Neural cell (in vitro differentiated cells): ENCODE measurements at regions not wholly inside any gene's neighbourhood (a gene's known extent, or its start where the extent isn't known, plus 50 kb on each side); places are given as distances from the start of the nearest gene placed in this dataset.

Experiments used
- H2AFZ ChIP-seq: fragments of 200-600, 300-800 bp; sonication (generic), shearing (Covaris generic); 2 replicates; pipeline ENCODE4 v1.6.0; 2014; ENCODE audit warnings: low read depth, mild to moderate bottlenecking, antibody characterized with exemption, low read length, moderate library complexity
- H3F3A ChIP-seq: fragments of 200-600 bp; shearing (Covaris generic); 2 replicates; pipeline ENCODE4 v1.6.1; 2016; ENCODE audit warnings: mild to moderate bottlenecking, moderate library complexity, mixed read lengths, antibody characterized with exemption, low read length; ENCODE audit not compliant: insufficient read depth, poor library complexity, severe bottlenecking
- H3K27ac ChIP-seq: fragments of 200-600, 300-800 bp; sonication (generic), shearing (Covaris generic); 2 replicates; pipeline ENCODE4 v1.5.1; 2014; ENCODE audit warnings: mild to moderate bottlenecking, low read length, moderate library complexity
- H3K27me3 ChIP-seq: fragments of 300-800, 200-600 bp; sonication (generic), shearing (Covaris generic); 2 replicates; pipeline ENCODE4 v1.6.0; 2014; ENCODE audit warnings: mild to moderate bottlenecking, low read depth, low read length, moderate library complexity; ENCODE audit not compliant: insufficient read depth
- H3K36me3 ChIP-seq: fragments of 300-800, 200-600 bp; sonication (generic), shearing (Covaris generic); 2 replicates; pipeline ENCODE4 v1.5.1; 2014; ENCODE audit warnings: mild to moderate bottlenecking, antibody characterized with exemption, low read length, moderate library complexity; ENCODE audit not compliant: insufficient read depth
- H3K4me2 ChIP-seq: fragments of 300-800, 200-600 bp; sonication (generic), shearing (Covaris generic); 2 replicates; pipeline ENCODE4 v1.6.0; 2014; ENCODE audit warnings: mild to moderate bottlenecking, low read length
- H3K4me3 ChIP-seq: fragments of 300-800, 200-600 bp; sonication (generic), shearing (Covaris generic); 2 replicates; pipeline ENCODE4 v1.5.1; 2014; ENCODE audit warnings: mild to moderate bottlenecking, low read length, moderate library complexity
- H3K79me2 ChIP-seq: fragments of 200-600 bp; shearing (Covaris generic); replicated peaks from 2 replicates; pipeline ENCODE4 v1.6.0; 2014; ENCODE audit warnings: mild to moderate bottlenecking, low read length, moderate library complexity; ENCODE audit not compliant: insufficient read depth
- H3K9ac ChIP-seq: fragments of 300-800, 200-600 bp; sonication (generic), shearing (Covaris generic); 2 replicates; pipeline ENCODE4 v1.6.1; 2016; ENCODE audit warnings: mild to moderate bottlenecking, low read length, mixed read lengths
- H3K9me2 ChIP-seq: fragments of 200-600 bp; shearing (Covaris generic); 2 replicates; pipeline ENCODE4 v1.6.1; 2016; ENCODE audit warnings: mild to moderate bottlenecking, low read length, mixed read lengths; ENCODE audit not compliant: insufficient read depth
- H3K9me3 ChIP-seq: fragments of 200-600, 300-800 bp; sonication (generic), shearing (Covaris generic); 2 replicates; pipeline ENCODE4 v1.6.1; 2016; ENCODE audit warnings: mild to moderate bottlenecking, mixed run types, low read length, moderate library complexity, mixed read lengths
- H4K20me1 ChIP-seq: fragments of 200-600 bp; shearing (Covaris generic); 2 replicates; pipeline ENCODE4 v1.6.1; 2016; ENCODE audit warnings: mild to moderate bottlenecking, mixed run types; ENCODE audit not compliant: insufficient read depth
- CTCF ChIP-seq: fragments of 450-650 bp; IDR thresholded peaks from 2 replicates; pipeline ENCODE4 v1.5.1; 2014; ENCODE audit warnings: antibody characterized with exemption, mild to moderate bottlenecking, moderate library complexity; ENCODE audit not compliant: poor library complexity, severe bottlenecking
- EP300 ChIP-seq: fragments of 450-650 bp; conservative IDR thresholded peaks from 2 replicates; pipeline ENCODE4 v1.6.1; 2014; ENCODE audit warnings: antibody characterized with exemption, mild to moderate bottlenecking, moderate library complexity; ENCODE audit not compliant: poor library complexity, severe bottlenecking
- EZH2 ChIP-seq: fragments of 200-600, 300-800 bp; shearing (Covaris generic), sonication (generic); IDR thresholded peaks from 2 replicates; pipeline ENCODE4 v1.6.1; 2014; ENCODE audit warnings: antibody characterized with exemption, low read length, borderline replicate concordance, mild to moderate bottlenecking; ENCODE audit not compliant: insufficient read depth, poor library complexity, severe bottlenecking
- MXI1 ChIP-seq: fragments of 450-650 bp; conservative IDR thresholded peaks from 2 replicates; pipeline ENCODE4 v1.6.1; 2014; ENCODE audit warnings: antibody characterized with exemption, mild to moderate bottlenecking; ENCODE audit not compliant: poor library complexity, severe bottlenecking
- POLR2AphosphoS5 ChIP-seq: IDR thresholded peaks from 2 replicates; pipeline ENCODE4 v1.6.1; 2012
- RAD21 ChIP-seq: fragments of 450-650 bp; conservative IDR thresholded peaks from 2 replicates; pipeline ENCODE4 v1.6.1; 2014; ENCODE audit warnings: antibody characterized with exemption, mild to moderate bottlenecking, moderate library complexity
- REST ChIP-seq: IDR thresholded peaks from 2 replicates; pipeline ENCODE4 v1.6.1; 2012; ENCODE audit warnings: borderline replicate concordance
- SMC3 ChIP-seq: fragments of 450-650 bp; conservative IDR thresholded peaks from 2 replicates; pipeline ENCODE4 v1.6.1; 2014; ENCODE audit warnings: antibody characterized with exemption, mild to moderate bottlenecking, moderate library complexity; ENCODE audit not compliant: poor library complexity
- TAF1 ChIP-seq: IDR thresholded peaks from 2 replicates; pipeline ENCODE4 v1.6.1; 2012; ENCODE audit warnings: low read depth

- Histone ChIP-seq H3K4me3 (no peak overlapping the region), H2AFZ (no peak overlapping the region), H3K36me3 (no peaks in the 10 kb centered on the region), H3K9me3 (no peaks in the 10 kb centered on the region), H3K79me2 (no peaks in the 10 kb centered on the region), H3F3A (no peaks in the 10 kb centered on the region), H3K9me2 (no peaks in the 10 kb centered on the region), H3K27me3 (no peaks in the 10 kb centered on the region), H3K9ac (no peak overlapping the region), H3K27ac (no peak overlapping the region), H3K4me2 (no peak overlapping the region), H4K20me1 (no peaks in the 10 kb centered on the region)
- no peak for TF ChIP-seq REST
- TF ChIP-seq CTCF = no peak
- TF ChIP-seq RAD21 = no peak
- TF ChIP-seq EP300 = no peak
- no peak for TF ChIP-seq TAF1
- no peak for TF ChIP-seq EZH2
- no peak for TF ChIP-seq POLR2AphosphoS5
- no peak for TF ChIP-seq MXI1
- no peak for TF ChIP-seq SMC3
Observed at GRCh38 chr4:159481936-159482335, 379.1 kb downstream of the RAPGEF2 start.

GRCh38 chr4:159483110-159483781 is 380.4 kb downstream of the RAPGEF2 start:
- no peak overlapping the region for H3K4me3 ChIP-seq
- no peaks in the 10 kb centered on the region for H3K27me3 ChIP-seq
- no peaks in the 10 kb centered on the region for H4K20me1 ChIP-seq
- no peaks in the 10 kb centered on the region for H3K9me2 ChIP-seq
- H3K9ac ChIP-seq = no peak overlapping the region
- no peak overlapping the region for H3K4me2 ChIP-seq
- H3K36me3 ChIP-seq = no peaks in the 10 kb centered on the region
- H3F3A ChIP-seq = no peaks in the 10 kb centered on the region
- TF ChIP-seq EP300 (no peak), TAF1 (no peak), RAD21 (no peak), POLR2AphosphoS5 (peak; percentile 11), SMC3 (no peak)
- no peak overlapping the region for H3K27ac ChIP-seq
- no peak overlapping the region for H2AFZ ChIP-seq
- H3K79me2 ChIP-seq = no peaks in the 10 kb centered on the region
- H3K9me3 ChIP-seq = no peaks in the 10 kb centered on the region
